HG03469 (cell line): ENCODE measurements at regions not wholly inside any gene's neighbourhood (a gene's known extent, or its start where the extent isn't known, plus 50 kb on each side); places are given as distances from the start of the nearest gene placed in this dataset.
A peak's percentile ranks its signal among the peaks of the same experiment; 100 is the strongest.
"Not testable (repeated sequence)": the region's sequence is repeated elsewhere in the genome, so short reads cannot be mapped to it uniquely, and the experiment has no call there.

Experiments used
- ATAC-seq: cut with Tn5 transposase; IDR thresholded peaks from one replicate; pipeline ENCODE4 v1.9.1; 2021; ENCODE audit warnings: mild to moderate bottlenecking, moderate library complexity, moderate number of reproducible peaks; ENCODE audit not compliant: unreplicated experiment

GRCh38 chr10:62694537-62695126 lies 109.9 kb upstream of the ADO start:
- ATAC-seq, result no peak

GRCh38 chr10:62696798-62697197 lies 107.7 kb upstream of the ADO start:
- ATAC-seq, result no peak

- no peak for ATAC-seq
Measured at GRCh38 chr10:62699148-62699547, 105.4 kb upstream of the ADO start.

GRCh38 chr10:62704121-62704520 lies 100.4 kb upstream of the ADO start:
- ATAC-seq, result not testable (repeated sequence)

- no peak for ATAC-seq
Measured at GRCh38 chr10:62705789-62706188, 98.7 kb upstream of the ADO start.

GRCh38 chr10:62707810-62708209 lies 96.7 kb upstream of the ADO start:
- peak; percentile 69 for ATAC-seq

GRCh38 chr10:62708569-62708968 lies 96.0 kb upstream of the ADO start:
- ATAC-seq, result no peak

- no peak for ATAC-seq
Measured at GRCh38 chr10:62709200-62709599, 95.3 kb upstream of the ADO start.

- ATAC-seq, result no peak
Measured at GRCh38 chr10:62710182-62710581, 94.3 kb upstream of the ADO start.

GRCh38 chr10:62715383-62715782 lies 89.1 kb upstream of the ADO start:
- ATAC-seq, result no peak

- ATAC-seq, result no peak
Measured at GRCh38 chr10:62718585-62718984, 85.9 kb upstream of the ADO start.

GRCh38 chr10:62719061-62719460 lies 85.5 kb upstream of the ADO start:
- no peak for ATAC-seq

- no peak for ATAC-seq
Measured at GRCh38 chr10:62721687-62722086, 82.8 kb upstream of the ADO start.

GRCh38 chr10:62723375-62723774 lies 81.1 kb upstream of the ADO start:
- no peak for ATAC-seq

GRCh38 chr10:62724465-62724864 lies 80.1 kb upstream of the ADO start:
- no peak for ATAC-seq

- ATAC-seq, result peak; percentile 92
Measured at GRCh38 chr10:62726142-62726541, 78.4 kb upstream of the ADO start.

- no peak for ATAC-seq
Measured at GRCh38 chr10:62726638-62727037, 77.9 kb upstream of the ADO start.

- no peak for ATAC-seq
Measured at GRCh38 chr10:62727934-62728333, 76.6 kb upstream of the ADO start.

- no peak for ATAC-seq
Measured at GRCh38 chr10:62728479-62728878, 76.0 kb upstream of the ADO start.

- peak; percentile 66 for ATAC-seq
Measured at GRCh38 chr10:62732841-62733653, 71.5 kb upstream of the ADO start.

GRCh38 chr10:62733654-62734293 lies 70.7 kb upstream of the ADO start:
- ATAC-seq, result peak; percentile 1
